ENCODE measurements at regions not wholly inside any gene's neighbourhood (a gene's known extent, or its start where the extent isn't known, plus 50 kb on each side); places are given as distances from the start of the nearest gene placed in this dataset.

GRCh38 chr5:167812871-167813270 is 478.6 kb upstream of the WWC1 start:
- DNase-seq (ENCODE audit: low read depth in 2 of 3, low spot score in 2 of 3) = no peak

- DNase-seq (ENCODE audit: low read depth in 2 of 3, low spot score in 2 of 3) = no peak
Observed at GRCh38 chr5:167813389-167813788, 478.1 kb upstream of the WWC1 start.

- DNase-seq (ENCODE audit: low read depth in 2 of 3, low spot score in 2 of 3) = no peak
Observed at GRCh38 chr5:167814040-167814439, 477.4 kb upstream of the WWC1 start.

- DNase-seq (ENCODE audit: low read depth in 2 of 3, low spot score in 2 of 3) = no peak
Observed at GRCh38 chr5:167814828-167815227, 476.6 kb upstream of the WWC1 start.

GRCh38 chr5:167816354-167816753 is 475.1 kb upstream of the WWC1 start:
- DNase-seq (ENCODE audit: low read depth in 2 of 3, low spot score in 2 of 3) = peak in 2 of 3 donors; percentile 8 to 52

- DNase-seq (ENCODE audit: low read depth in 2 of 3, low spot score in 2 of 3) = no peak
Observed at GRCh38 chr5:167816864-167817263, 474.6 kb upstream of the WWC1 start.

- peak in 1 of 3 donors; percentile 11 for DNase-seq (ENCODE audit: low read depth in 2 of 3, low spot score in 2 of 3)
Observed at GRCh38 chr5:167819406-167819805, 472.0 kb upstream of the WWC1 start.

- no peak for DNase-seq (ENCODE audit: low read depth in 2 of 3, low spot score in 2 of 3)
Observed at GRCh38 chr5:167820101-167820990, 471.1 kb upstream of the WWC1 start.

GRCh38 chr5:167821151-167821550 is 470.3 kb upstream of the WWC1 start:
- no peak for DNase-seq (ENCODE audit: low read depth in 2 of 3, low spot score in 2 of 3)

GRCh38 chr5:167821669-167822068 is 469.8 kb upstream of the WWC1 start:
- no peak for DNase-seq (ENCODE audit: low read depth in 2 of 3, low spot score in 2 of 3)

- DNase-seq (ENCODE audit: low read depth in 2 of 3, low spot score in 2 of 3) = no peak
Observed at GRCh38 chr5:167822241-167822640, 469.2 kb upstream of the WWC1 start.

- DNase-seq (ENCODE audit: low read depth in 2 of 3, low spot score in 2 of 3) = no peak
Observed at GRCh38 chr5:167823405-167823804, 468.0 kb upstream of the WWC1 start.

GRCh38 chr5:167827766-167828165 is 463.7 kb upstream of the WWC1 start:
- no peak for DNase-seq (ENCODE audit: low read depth in 2 of 3, low spot score in 2 of 3)

GRCh38 chr5:167831754-167832504 is 459.5 kb upstream of the WWC1 start:
- DNase-seq (ENCODE audit: low read depth in 2 of 3, low spot score in 2 of 3) = no peak

- DNase-seq (ENCODE audit: low read depth in 2 of 3, low spot score in 2 of 3) = no peak
Observed at GRCh38 chr5:167832609-167833008, 458.8 kb upstream of the WWC1 start.

- no peak for DNase-seq (ENCODE audit: low read depth in 2 of 3, low spot score in 2 of 3)
Observed at GRCh38 chr5:167833456-167833855, 458.0 kb upstream of the WWC1 start.

- DNase-seq (ENCODE audit: low read depth in 2 of 3, low spot score in 2 of 3) = no peak
Observed at GRCh38 chr5:167835146-167835545, 456.3 kb upstream of the WWC1 start.

GRCh38 chr5:167837127-167837526 is 454.3 kb upstream of the WWC1 start:
- DNase-seq (ENCODE audit: low read depth in 2 of 3, low spot score in 2 of 3) = no peak

GRCh38 chr5:167839065-167839464 is 452.4 kb upstream of the WWC1 start:
- no peak for DNase-seq (ENCODE audit: low read depth in 2 of 3, low spot score in 2 of 3)

- no peak for DNase-seq (ENCODE audit: low read depth in 2 of 3, low spot score in 2 of 3)
Observed at GRCh38 chr5:167840527-167841130, 450.8 kb upstream of the WWC1 start.

- no peak for DNase-seq (ENCODE audit: low read depth in 2 of 3, low spot score in 2 of 3)
Observed at GRCh38 chr5:167843881-167844572, 447.4 kb upstream of the WWC1 start.

All from hematopoietic multipotent progenitor cell (in vitro differentiated cells).